Endothelial cell of umbilical vein (primary cell): ENCODE measurements at regions not wholly inside any gene's neighbourhood (a gene's known extent, or its start where the extent isn't known, plus 50 kb on each side); places are given as distances from the start of the nearest gene placed in this dataset.

Source experiments
- BruUV-seq: library from RNA; stranded (reverse); fragments of 400-500 nt; replicated peaks from 2 replicates; lab custom pipeline; 2021; lab: Mats Ljungman, UMichigan
- CTCF ChIA-PET: fragments of 300-600, 350-600 bp; sonication (Branson Sonifier 250); formaldehyde crosslinking; loops from one replicate; lab custom pipeline; 2021; ENCODE audit warnings: antibody characterized with exemption, inconsistent platforms; lab: Charles Lee
- POLR2A ChIA-PET: fragments of 300-600, 350-600 bp; sonication (Branson Sonifier 250); formaldehyde crosslinking; loops from one replicate; lab custom pipeline; 2021; ENCODE audit warnings: antibody characterized with exemption, inconsistent platforms; lab: Charles Lee
- DNase-seq: peaks from one replicate; pipeline ENCODE4 v3.0.0-alpha.2; 2011; ENCODE audit warnings: low read depth, low spot score
- FAIRE-seq: peaks from 2 replicates; lab custom pipeline; 2011; peaks lifted over from hg19 to GRCh38; lab: Jason Lieb, UNC
- H2AFZ ChIP-seq: 2 replicates; pipeline ENCODE4 v1.6.0; 2012; ENCODE audit warnings: low read depth, low read length, control low read depth, inconsistent platforms
- H3K27ac ChIP-seq: 2 replicates; pipeline ENCODE4 v1.5.1; 2011; ENCODE audit warnings: low read depth, mild to moderate bottlenecking, control low read depth, low read length, moderate library complexity; ENCODE audit not compliant: insufficient read depth
- H3K27me3 ChIP-seq, 2 experiments: 2 replicates each; pipeline versions ENCODE4 v1.6.0 to v1.6.1; 2011; ENCODE audit warnings: low read length in 2 of 2, mixed read lengths in 1 of 2; ENCODE audit not compliant: control insufficient read depth in 2 of 2, insufficient read depth in 2 of 2
- H3K36me3 ChIP-seq, 2 experiments: 2 replicates in 1 of 2; 3 replicates in 1 of 2; pipeline ENCODE4 v1.5.1; 2011; ENCODE audit warnings: low read length in 2 of 2, mild to moderate bottlenecking in 1 of 2, moderate library complexity in 1 of 2; ENCODE audit not compliant: control insufficient read depth in 2 of 2, insufficient read depth in 2 of 2; ENCODE audit errors: extremely low read depth in 1 of 2
- H3K4me1 ChIP-seq: 3 replicates; pipeline ENCODE4 v1.5.1; 2011; ENCODE audit warnings: mild to moderate bottlenecking, low read length; ENCODE audit not compliant: control insufficient read depth, insufficient read depth; ENCODE audit errors: extremely low read depth
- H3K4me2 ChIP-seq: 2 replicates; pipeline ENCODE4 v1.6.1; 2011; ENCODE audit warnings: low read length, control low read depth, mixed read lengths; ENCODE audit not compliant: insufficient read depth
- H3K4me3 ChIP-seq, 3 experiments: fragments of 200-600 bp in 1 of 3; sonication (generic), shearing (Covaris generic) in 1 of 3; replicated peaks in 1 of 3; 2 replicates each; pipeline ENCODE4 v1.5.1; 2011 to 2016; ENCODE audit warnings: control low read depth in 3 of 3, low read length in 3 of 3, mild to moderate bottlenecking in 2 of 3, inconsistent platforms in 1 of 3, low read depth in 1 of 3, moderate library complexity in 1 of 3; ENCODE audit not compliant: insufficient read depth in 1 of 3
- H3K79me2 ChIP-seq: 2 replicates; pipeline ENCODE4 v1.6.0; 2012; ENCODE audit warnings: low read length, inconsistent platforms; ENCODE audit not compliant: control insufficient read depth, insufficient read depth
- H3K9ac ChIP-seq: replicated peaks from 2 replicates; pipeline ENCODE3; 2011; ENCODE audit warnings: low read length, control low read depth; ENCODE audit not compliant: insufficient read depth; ENCODE audit errors: extremely low read depth
- H3K9me1 ChIP-seq: replicated peaks from 3 replicates; pipeline ENCODE4 v1.6.0; 2011; ENCODE audit warnings: mild to moderate bottlenecking, low read length; ENCODE audit not compliant: control insufficient read depth, insufficient read depth; ENCODE audit errors: extremely low read depth
- H3K9me3 ChIP-seq: replicated peaks from 2 replicates; pipeline ENCODE4 v1.5.1; 2012; ENCODE audit warnings: low read length, inconsistent platforms; ENCODE audit not compliant: control insufficient read depth, insufficient read depth
- H4K20me1 ChIP-seq: replicated peaks from 2 replicates; pipeline ENCODE3; 2011; ENCODE audit warnings: mild to moderate bottlenecking, low read length; ENCODE audit not compliant: control insufficient read depth, insufficient read depth; ENCODE audit errors: extremely low read depth
- FOS ChIP-seq: IDR thresholded peaks from 2 replicates; pipeline ENCODE4 v1.6.1; 2011; ENCODE audit warnings: mild to moderate bottlenecking, low read length, moderate library complexity, borderline replicate concordance; ENCODE audit not compliant: insufficient read depth
- GATA2 ChIP-seq: IDR thresholded peaks from 2 replicates; pipeline ENCODE4 v1.7.0; 2011; ENCODE audit warnings: low read depth, mild to moderate bottlenecking, moderate library complexity, mixed read lengths, low read length; ENCODE audit not compliant: insufficient read length, insufficient read depth
- JUN ChIP-seq: IDR thresholded peaks from 2 replicates; pipeline ENCODE4 v1.6.1; 2011; ENCODE audit warnings: borderline replicate concordance, low read depth; ENCODE audit not compliant: insufficient read length, insufficient read depth
- MYC ChIP-seq: IDR thresholded peaks from one replicate; pipeline ENCODE4 v1.6.1; 2011; ENCODE audit warnings: mild to moderate bottlenecking, low read depth, low read length
- POLR2AphosphoS5 ChIP-seq: IDR thresholded peaks from 2 replicates; pipeline ENCODE4 v1.6.1; 2012; ENCODE audit warnings: low read depth, mild to moderate bottlenecking, control low read depth, low read length, moderate library complexity; ENCODE audit not compliant: insufficient read depth
- dilution Hi-C: fragments of 300-500 bp; cut with MboI; formaldehyde crosslinking; loops from one replicate; pipeline ENCODE4 v1.15.0; 2019; ENCODE audit warnings: low sequenced_read_pairs; ENCODE audit not compliant: extremely low pct_ligation_motif_present
- intact Hi-C: fragments of 100-400 bp; cut with micrococcal nuclease; formaldehyde crosslinking; loops from one replicate; pipeline ENCODE4 v1.10.0; 2022
- TF ChIP-seq, protein P1 (sequence below), 2 donors: IDR thresholded peaks; 1 replicate in 1 of 2; 2 replicates in 1 of 2; pipeline ENCODE4 v1.5.1; 2011; ENCODE audit warnings: low read length in 2 of 2, mild to moderate bottlenecking in 2 of 2, moderate library complexity in 2 of 2, control low read depth in 1 of 2, inconsistent platforms in 1 of 2, low read depth in 1 of 2; ENCODE audit not compliant: insufficient read depth in 1 of 2; ENCODE audit errors: extremely low read depth in 1 of 2

DNA sequence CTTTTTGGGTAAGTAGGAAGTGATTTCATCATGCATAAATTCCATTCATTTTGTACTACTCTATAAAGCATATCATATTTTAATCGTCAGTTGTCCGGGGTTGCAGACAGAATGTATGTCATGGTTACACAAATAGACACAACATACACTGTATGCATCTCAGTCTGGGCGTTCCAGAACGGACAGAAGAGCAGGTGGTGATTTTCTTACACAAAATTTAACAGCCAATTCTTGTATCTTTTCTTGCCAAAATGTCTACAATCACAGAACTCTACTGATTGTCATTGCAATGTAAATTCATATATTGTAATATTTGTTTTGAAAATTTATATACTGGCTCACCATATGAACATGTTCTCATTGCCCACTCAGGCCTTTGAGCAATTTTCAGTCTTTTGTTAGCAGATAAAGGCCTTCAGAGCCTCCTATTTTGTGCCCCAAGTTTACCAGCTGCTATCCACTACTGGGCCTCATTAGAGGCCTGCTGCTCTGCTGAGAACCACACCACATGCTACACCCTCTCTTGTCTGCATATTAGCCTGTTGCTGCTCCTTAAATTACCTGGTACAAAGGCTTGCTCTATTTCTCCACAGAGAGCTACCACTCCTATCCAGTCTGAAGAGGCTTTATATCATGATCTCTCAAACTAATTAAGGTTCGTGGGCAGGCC, 61.5 kb downstream of the PRDM13 start:
- Histone ChIP-seq H3K27me3 (no peaks in the 10 kb centered on the region), H3K4me1 (no peaks in the 10 kb centered on the region), H3K4me3 (no peak overlapping the region), H4K20me1 (no peaks in the 10 kb centered on the region), H3K4me2 (no peak overlapping the region), H2AFZ (no peak overlapping the region), H3K36me3 (no peaks in the 10 kb centered on the region), H3K9me3 (no peaks in the 10 kb centered on the region), H3K9me1 (no peaks in the 10 kb centered on the region), H3K27ac (no peak overlapping the region), H3K79me2 (no peaks in the 10 kb centered on the region), H3K9ac (no peak overlapping the region)
- DNase-seq (no peak), FAIRE-seq (no peak)
- ChIA-PET CTCF (no interaction called here), POLR2A (no interaction called here)
- TF ChIP-seq, protein P1, sequence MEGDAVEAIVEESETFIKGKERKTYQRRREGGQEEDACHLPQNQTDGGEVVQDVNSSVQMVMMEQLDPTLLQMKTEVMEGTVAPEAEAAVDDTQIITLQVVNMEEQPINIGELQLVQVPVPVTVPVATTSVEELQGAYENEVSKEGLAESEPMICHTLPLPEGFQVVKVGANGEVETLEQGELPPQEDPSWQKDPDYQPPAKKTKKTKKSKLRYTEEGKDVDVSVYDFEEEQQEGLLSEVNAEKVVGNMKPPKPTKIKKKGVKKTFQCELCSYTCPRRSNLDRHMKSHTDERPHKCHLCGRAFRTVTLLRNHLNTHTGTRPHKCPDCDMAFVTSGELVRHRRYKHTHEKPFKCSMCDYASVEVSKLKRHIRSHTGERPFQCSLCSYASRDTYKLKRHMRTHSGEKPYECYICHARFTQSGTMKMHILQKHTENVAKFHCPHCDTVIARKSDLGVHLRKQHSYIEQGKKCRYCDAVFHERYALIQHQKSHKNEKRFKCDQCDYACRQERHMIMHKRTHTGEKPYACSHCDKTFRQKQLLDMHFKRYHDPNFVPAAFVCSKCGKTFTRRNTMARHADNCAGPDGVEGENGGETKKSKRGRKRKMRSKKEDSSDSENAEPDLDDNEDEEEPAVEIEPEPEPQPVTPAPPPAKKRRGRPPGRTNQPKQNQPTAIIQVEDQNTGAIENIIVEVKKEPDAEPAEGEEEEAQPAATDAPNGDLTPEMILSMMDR (IDR thresholded peaks at IDR 0.05; ENCODE audit: extremely low read depth in 1 of 2, insufficient read depth in 1 of 2, low read depth in 1 of 2, low read length in 2 of 2) = no peak
- no peak for TF ChIP-seq GATA2
- TF ChIP-seq MYC = no peak
- BruUV-seq = no TSS peak
- dilution Hi-C loops (no loop called here), intact Hi-C loops (no loop called here)

- POLR2A ChIA-PET = no interaction called here
- no TSS peak for BruUV-seq
Measured at GRCh38 chr6:99689916-99690685, 83.5 kb downstream of the PRDM13 start.

More at GRCh38 chr6:99689916-99690685, 83.5 kb downstream of the PRDM13 start:
- Histone ChIP-seq H3K36me3 (no peaks in the 10 kb centered on the region), H3K27ac (no peak overlapping the region), H3K79me2 (no peaks in the 10 kb centered on the region), H3K4me2 (no peak overlapping the region), H3K4me1 (no peaks in the 10 kb centered on the region), H2AFZ (no peak overlapping the region), H3K27me3 (no peaks in the 10 kb centered on the region), H3K9me3 (no peaks in the 10 kb centered on the region), H3K4me3 (no peak overlapping the region), H4K20me1 (no peaks in the 10 kb centered on the region), H3K9me1 (no peaks in the 10 kb centered on the region), H3K9ac (no peak overlapping the region)
- CTCF ChIA-PET = no interaction called here
- intact Hi-C loops (no loop called here), dilution Hi-C loops (no loop called here)
- DNase-seq (no peak), FAIRE-seq (no peak)
- TF ChIP-seq FOS = no peak
- TF ChIP-seq, protein P1 (IDR thresholded peaks at IDR 0.05; ENCODE audit: extremely low read depth in 1 of 2, insufficient read depth in 1 of 2, low read depth in 1 of 2, low read length in 2 of 2) = no peak
- no peak for TF ChIP-seq GATA2
- no peak for TF ChIP-seq POLR2AphosphoS5
- no peak for TF ChIP-seq JUN
